Astrocyte (in vitro differentiated cells and primary cell): ENCODE measurements at regions not wholly inside any gene's neighbourhood (a gene's known extent, or its start where the extent isn't known, plus 50 kb on each side); places are given as distances from the start of the nearest gene placed in this dataset.

Experiments used
- DNase-seq: peaks from one replicate; pipeline ENCODE4 v3.0.0-alpha.2; 2010; ENCODE audit warnings: low read depth
- FAIRE-seq: peaks from 2 replicates; lab custom pipeline; 2011; peaks lifted over from hg19 to GRCh38; lab: Jason Lieb, UNC
- H2AFZ ChIP-seq: 2 replicates; pipeline ENCODE4 v1.6.0; 2012; ENCODE audit warnings: low read depth, low read length, inconsistent platforms
- H3K27ac ChIP-seq: 2 replicates; pipeline ENCODE4 v1.5.1; 2011; ENCODE audit warnings: low read depth, low read length, inconsistent platforms
- H3K27me3 ChIP-seq: 2 replicates; pipeline ENCODE4 v1.6.0; 2011; ENCODE audit warnings: low read length, inconsistent platforms; ENCODE audit not compliant: insufficient read depth
- H3K36me3 ChIP-seq: 2 replicates; pipeline ENCODE4 v1.5.1; 2011; ENCODE audit warnings: low read length, inconsistent platforms; ENCODE audit not compliant: insufficient read depth
- H3K4me1 ChIP-seq: 2 replicates; pipeline ENCODE4 v1.5.1; 2011; ENCODE audit warnings: low read length, inconsistent platforms; ENCODE audit not compliant: insufficient read depth
- H3K4me2 ChIP-seq: 2 replicates; pipeline ENCODE4 v1.6.0; 2012; ENCODE audit warnings: low read length, inconsistent platforms
- H3K4me3 ChIP-seq: 2 replicates; pipeline ENCODE4 v1.5.1; 2011; ENCODE audit warnings: low read depth, mild to moderate bottlenecking, low read length, inconsistent platforms; ENCODE audit not compliant: insufficient read depth
- H3K79me2 ChIP-seq: 2 replicates; pipeline ENCODE4 v1.6.0; 2012; ENCODE audit warnings: mild to moderate bottlenecking, low read length, inconsistent platforms; ENCODE audit not compliant: insufficient read depth
- H3K9ac ChIP-seq: 2 replicates; pipeline ENCODE4 v1.6.0; 2012; ENCODE audit warnings: mild to moderate bottlenecking, low read length, inconsistent platforms
- H3K9me3 ChIP-seq: 2 replicates; pipeline ENCODE4 v1.5.1; 2012; ENCODE audit warnings: low read depth, mild to moderate bottlenecking, low read length, inconsistent platforms; ENCODE audit not compliant: insufficient read depth
- H4K20me1 ChIP-seq: 2 replicates; pipeline ENCODE4 v1.6.0; 2012; ENCODE audit warnings: low read length, inconsistent platforms; ENCODE audit not compliant: insufficient read depth
- H3K27ac Mint-ChIP-seq: one replicate; pipeline ENCODE4 v1.8.0; 2021; ENCODE audit warnings: mild to moderate bottlenecking, mixed read lengths; ENCODE audit not compliant: unreplicated experiment
- H3K27me3 Mint-ChIP-seq: one replicate; pipeline ENCODE4 v1.8.0; 2021; ENCODE audit warnings: low read depth, mixed read lengths; ENCODE audit not compliant: unreplicated experiment
- H3K36me3 Mint-ChIP-seq: one replicate; pipeline ENCODE4 v1.8.0; 2021; ENCODE audit warnings: low read depth, mixed read lengths; ENCODE audit not compliant: unreplicated experiment
- H3K4me1 Mint-ChIP-seq: one replicate; pipeline ENCODE4 v1.8.0; 2021; ENCODE audit warnings: low read depth, mixed read lengths; ENCODE audit not compliant: unreplicated experiment
- H3K4me3 Mint-ChIP-seq: one replicate; pipeline ENCODE4 v1.8.0; 2021; ENCODE audit warnings: mild to moderate bottlenecking, moderate library complexity, mixed read lengths; ENCODE audit not compliant: unreplicated experiment
- H3K9me3 Mint-ChIP-seq: one replicate; pipeline ENCODE4 v1.8.0; 2021; ENCODE audit warnings: mild to moderate bottlenecking, mixed read lengths; ENCODE audit not compliant: unreplicated experiment
- EZH2 ChIP-seq: IDR thresholded peaks from 2 replicates; pipeline ENCODE4 v1.6.1; 2012; ENCODE audit warnings: mild to moderate bottlenecking, low read length, inconsistent platforms; ENCODE audit not compliant: insufficient read depth
- TF ChIP-seq, protein P1 (sequence below): IDR thresholded peaks from 2 replicates; pipeline ENCODE4 v1.5.1; 2011; ENCODE audit warnings: low read depth, mild to moderate bottlenecking, inconsistent platforms, low read length, moderate library complexity; ENCODE audit not compliant: insufficient read depth

DNA sequence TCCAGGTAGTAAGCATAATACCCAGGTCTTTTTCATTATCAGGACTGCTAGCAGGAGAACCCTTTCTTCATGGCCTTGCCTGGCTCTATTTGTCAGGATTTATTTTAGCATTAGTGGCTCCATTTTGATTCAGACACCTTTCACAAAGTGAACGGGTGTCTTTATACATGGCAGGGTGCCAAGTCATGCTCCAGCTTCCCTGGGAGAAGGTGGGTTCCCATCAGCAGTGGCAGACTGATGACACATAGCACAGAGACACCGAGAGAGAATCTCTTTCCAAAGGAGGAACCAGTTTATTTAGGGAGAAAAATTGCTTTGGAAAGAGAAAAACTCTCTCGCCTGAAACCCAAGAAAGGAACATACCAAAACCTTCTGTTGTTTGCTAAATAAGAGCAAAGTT, 135.3 kb upstream of the TMTC4 start:
- H3K4me1 Mint-ChIP-seq: peaks cover 3% of the 10 kb centered on the region
- no peaks in the 10 kb centered on the region for H3K9me3 Mint-ChIP-seq
- H2AFZ ChIP-seq: no peak overlapping the region
- TF ChIP-seq EZH2: no peak
- TF ChIP-seq, protein P1, sequence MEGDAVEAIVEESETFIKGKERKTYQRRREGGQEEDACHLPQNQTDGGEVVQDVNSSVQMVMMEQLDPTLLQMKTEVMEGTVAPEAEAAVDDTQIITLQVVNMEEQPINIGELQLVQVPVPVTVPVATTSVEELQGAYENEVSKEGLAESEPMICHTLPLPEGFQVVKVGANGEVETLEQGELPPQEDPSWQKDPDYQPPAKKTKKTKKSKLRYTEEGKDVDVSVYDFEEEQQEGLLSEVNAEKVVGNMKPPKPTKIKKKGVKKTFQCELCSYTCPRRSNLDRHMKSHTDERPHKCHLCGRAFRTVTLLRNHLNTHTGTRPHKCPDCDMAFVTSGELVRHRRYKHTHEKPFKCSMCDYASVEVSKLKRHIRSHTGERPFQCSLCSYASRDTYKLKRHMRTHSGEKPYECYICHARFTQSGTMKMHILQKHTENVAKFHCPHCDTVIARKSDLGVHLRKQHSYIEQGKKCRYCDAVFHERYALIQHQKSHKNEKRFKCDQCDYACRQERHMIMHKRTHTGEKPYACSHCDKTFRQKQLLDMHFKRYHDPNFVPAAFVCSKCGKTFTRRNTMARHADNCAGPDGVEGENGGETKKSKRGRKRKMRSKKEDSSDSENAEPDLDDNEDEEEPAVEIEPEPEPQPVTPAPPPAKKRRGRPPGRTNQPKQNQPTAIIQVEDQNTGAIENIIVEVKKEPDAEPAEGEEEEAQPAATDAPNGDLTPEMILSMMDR: no peak
- no peak overlapping the region for H3K27ac ChIP-seq
- peaks cover 2% of the 10 kb centered on the region for H3K27me3 Mint-ChIP-seq
- no peak for DNase-seq
- no peaks in the 10 kb centered on the region for H4K20me1 ChIP-seq
- H3K9me3 ChIP-seq: no peaks in the 10 kb centered on the region
- FAIRE-seq: no peak
- H3K4me3 ChIP-seq: no peak overlapping the region
- H3K36me3 Mint-ChIP-seq: no peaks in the 10 kb centered on the region
- H3K4me2 ChIP-seq: no peak overlapping the region
- H3K4me1 ChIP-seq: no peaks in the 10 kb centered on the region
- no peaks in the 10 kb centered on the region for H3K79me2 ChIP-seq
- no peak overlapping the region for H3K9ac ChIP-seq
- no peak overlapping the region for H3K27ac Mint-ChIP-seq
- no peaks in the 10 kb centered on the region for H3K36me3 ChIP-seq
- H3K4me3 Mint-ChIP-seq: no peak overlapping the region
- H3K27me3 ChIP-seq: peaks cover 10% of the 10 kb centered on the region

- Histone ChIP-seq H3K79me2 (no peaks in the 10 kb centered on the region), H3K4me3 (no peak overlapping the region), H3K4me2 (no peak overlapping the region), H3K4me1 (no peaks in the 10 kb centered on the region), H4K20me1 (no peaks in the 10 kb centered on the region), H3K27ac (no peak overlapping the region), H3K27me3 (peaks cover 10% of the 10 kb centered on the region), H3K9me3 (no peaks in the 10 kb centered on the region), H3K9ac (no peak overlapping the region), H2AFZ (no peak overlapping the region), H3K36me3 (no peaks in the 10 kb centered on the region)
- FAIRE-seq: no peak
- H3K9me3 Mint-ChIP-seq: no peaks in the 10 kb centered on the region
- no peak for DNase-seq
- peaks cover 3% of the 10 kb centered on the region for H3K4me1 Mint-ChIP-seq
- TF ChIP-seq, protein P1: no peak
- no peak for TF ChIP-seq EZH2
- peaks cover 2% of the 10 kb centered on the region for H3K27me3 Mint-ChIP-seq
- no peaks in the 10 kb centered on the region for H3K36me3 Mint-ChIP-seq
- H3K4me3 Mint-ChIP-seq: no peak overlapping the region
- H3K27ac Mint-ChIP-seq: no peak overlapping the region
These were observed 134.5 kb upstream of the TMTC4 start for GRCh38 chr13:100809129-100809390.

GRCh38 chr13:100808330-100809128, 133.9 kb upstream of the TMTC4 start:
- Histone ChIP-seq H3K27me3 (peaks cover 10% of the 10 kb centered on the region), H3K4me1 (no peaks in the 10 kb centered on the region), H3K27ac (no peak overlapping the region), H3K9me3 (no peaks in the 10 kb centered on the region), H3K36me3 (no peaks in the 10 kb centered on the region), H2AFZ (no peak overlapping the region), H3K9ac (no peak overlapping the region), H4K20me1 (no peaks in the 10 kb centered on the region), H3K4me3 (no peak overlapping the region), H3K4me2 (no peak overlapping the region), H3K79me2 (no peaks in the 10 kb centered on the region)
- H3K36me3 Mint-ChIP-seq: no peaks in the 10 kb centered on the region
- FAIRE-seq: no peak
- H3K9me3 Mint-ChIP-seq: no peaks in the 10 kb centered on the region
- TF ChIP-seq EZH2: no peak
- TF ChIP-seq, protein P1: no peak
- H3K27me3 Mint-ChIP-seq: peaks cover 2% of the 10 kb centered on the region
- H3K27ac Mint-ChIP-seq: no peak overlapping the region
- DNase-seq: no peak
- no peak overlapping the region for H3K4me3 Mint-ChIP-seq
- peaks cover 3% of the 10 kb centered on the region for H3K4me1 Mint-ChIP-seq
